Neural cell (in vitro differentiated cells): ENCODE measurements at regions not wholly inside any gene's neighbourhood (a gene's known extent, or its start where the extent isn't known, plus 50 kb on each side); places are given as distances from the start of the nearest gene placed in this dataset.

Experiments used
- H2AFZ ChIP-seq: fragments of 200-600, 300-800 bp; sonication (generic), shearing (Covaris generic); 2 replicates; pipeline ENCODE4 v1.6.0; 2014; ENCODE audit warnings: low read depth, mild to moderate bottlenecking, antibody characterized with exemption, low read length, moderate library complexity
- H3F3A ChIP-seq: fragments of 200-600 bp; shearing (Covaris generic); 2 replicates; pipeline ENCODE4 v1.6.1; 2016; ENCODE audit warnings: mild to moderate bottlenecking, moderate library complexity, mixed read lengths, antibody characterized with exemption, low read length; ENCODE audit not compliant: insufficient read depth, poor library complexity, severe bottlenecking
- H3K27ac ChIP-seq: fragments of 200-600, 300-800 bp; sonication (generic), shearing (Covaris generic); 2 replicates; pipeline ENCODE4 v1.5.1; 2014; ENCODE audit warnings: mild to moderate bottlenecking, low read length, moderate library complexity
- H3K27me3 ChIP-seq: fragments of 300-800, 200-600 bp; sonication (generic), shearing (Covaris generic); 2 replicates; pipeline ENCODE4 v1.6.0; 2014; ENCODE audit warnings: mild to moderate bottlenecking, low read depth, low read length, moderate library complexity; ENCODE audit not compliant: insufficient read depth
- H3K36me3 ChIP-seq: fragments of 300-800, 200-600 bp; sonication (generic), shearing (Covaris generic); 2 replicates; pipeline ENCODE4 v1.5.1; 2014; ENCODE audit warnings: mild to moderate bottlenecking, antibody characterized with exemption, low read length, moderate library complexity; ENCODE audit not compliant: insufficient read depth
- H3K4me2 ChIP-seq: fragments of 300-800, 200-600 bp; sonication (generic), shearing (Covaris generic); 2 replicates; pipeline ENCODE4 v1.6.0; 2014; ENCODE audit warnings: mild to moderate bottlenecking, low read length
- H3K4me3 ChIP-seq: fragments of 300-800, 200-600 bp; sonication (generic), shearing (Covaris generic); 2 replicates; pipeline ENCODE4 v1.5.1; 2014; ENCODE audit warnings: mild to moderate bottlenecking, low read length, moderate library complexity
- H3K79me2 ChIP-seq: fragments of 200-600 bp; shearing (Covaris generic); replicated peaks from 2 replicates; pipeline ENCODE4 v1.6.0; 2014; ENCODE audit warnings: mild to moderate bottlenecking, low read length, moderate library complexity; ENCODE audit not compliant: insufficient read depth
- H3K9ac ChIP-seq: fragments of 300-800, 200-600 bp; sonication (generic), shearing (Covaris generic); 2 replicates; pipeline ENCODE4 v1.6.1; 2016; ENCODE audit warnings: mild to moderate bottlenecking, low read length, mixed read lengths
- H3K9me2 ChIP-seq: fragments of 200-600 bp; shearing (Covaris generic); 2 replicates; pipeline ENCODE4 v1.6.1; 2016; ENCODE audit warnings: mild to moderate bottlenecking, low read length, mixed read lengths; ENCODE audit not compliant: insufficient read depth
- H3K9me3 ChIP-seq: fragments of 200-600, 300-800 bp; sonication (generic), shearing (Covaris generic); 2 replicates; pipeline ENCODE4 v1.6.1; 2016; ENCODE audit warnings: mild to moderate bottlenecking, mixed run types, low read length, moderate library complexity, mixed read lengths
- H4K20me1 ChIP-seq: fragments of 200-600 bp; shearing (Covaris generic); 2 replicates; pipeline ENCODE4 v1.6.1; 2016; ENCODE audit warnings: mild to moderate bottlenecking, mixed run types; ENCODE audit not compliant: insufficient read depth
- CTCF ChIP-seq: fragments of 450-650 bp; IDR thresholded peaks from 2 replicates; pipeline ENCODE4 v1.5.1; 2014; ENCODE audit warnings: antibody characterized with exemption, mild to moderate bottlenecking, moderate library complexity; ENCODE audit not compliant: poor library complexity, severe bottlenecking
- EP300 ChIP-seq: fragments of 450-650 bp; conservative IDR thresholded peaks from 2 replicates; pipeline ENCODE4 v1.6.1; 2014; ENCODE audit warnings: antibody characterized with exemption, mild to moderate bottlenecking, moderate library complexity; ENCODE audit not compliant: poor library complexity, severe bottlenecking
- EZH2 ChIP-seq: fragments of 200-600, 300-800 bp; shearing (Covaris generic), sonication (generic); IDR thresholded peaks from 2 replicates; pipeline ENCODE4 v1.6.1; 2014; ENCODE audit warnings: antibody characterized with exemption, low read length, borderline replicate concordance, mild to moderate bottlenecking; ENCODE audit not compliant: insufficient read depth, poor library complexity, severe bottlenecking
- MXI1 ChIP-seq: fragments of 450-650 bp; conservative IDR thresholded peaks from 2 replicates; pipeline ENCODE4 v1.6.1; 2014; ENCODE audit warnings: antibody characterized with exemption, mild to moderate bottlenecking; ENCODE audit not compliant: poor library complexity, severe bottlenecking
- POLR2AphosphoS5 ChIP-seq: IDR thresholded peaks from 2 replicates; pipeline ENCODE4 v1.6.1; 2012
- RAD21 ChIP-seq: fragments of 450-650 bp; conservative IDR thresholded peaks from 2 replicates; pipeline ENCODE4 v1.6.1; 2014; ENCODE audit warnings: antibody characterized with exemption, mild to moderate bottlenecking, moderate library complexity
- REST ChIP-seq: IDR thresholded peaks from 2 replicates; pipeline ENCODE4 v1.6.1; 2012; ENCODE audit warnings: borderline replicate concordance
- SMC3 ChIP-seq: fragments of 450-650 bp; conservative IDR thresholded peaks from 2 replicates; pipeline ENCODE4 v1.6.1; 2014; ENCODE audit warnings: antibody characterized with exemption, mild to moderate bottlenecking, moderate library complexity; ENCODE audit not compliant: poor library complexity
- TAF1 ChIP-seq: IDR thresholded peaks from 2 replicates; pipeline ENCODE4 v1.6.1; 2012; ENCODE audit warnings: low read depth

GRCh38 chr13:90401150-90401549 lies 946.3 kb upstream of the MIR17HG start:
- H4K20me1 ChIP-seq, result no peaks in the 10 kb centered on the region

GRCh38 chr13:90402102-90402501 lies 945.4 kb upstream of the MIR17HG start:
- no peaks in the 10 kb centered on the region for H3K9me3 ChIP-seq
- no peaks in the 10 kb centered on the region for H3K36me3 ChIP-seq
- H3K9ac ChIP-seq, result no peak overlapping the region
- H3K27ac ChIP-seq, result no peak overlapping the region
- no peaks in the 10 kb centered on the region for H3F3A ChIP-seq
- H3K9me2 ChIP-seq, result no peaks in the 10 kb centered on the region
- H2AFZ ChIP-seq, result no peak overlapping the region
- H3K4me2 ChIP-seq, result no peak overlapping the region
- H3K4me3 ChIP-seq, result no peak overlapping the region
- no peaks in the 10 kb centered on the region for H4K20me1 ChIP-seq
- no peaks in the 10 kb centered on the region for H3K79me2 ChIP-seq
- H3K27me3 ChIP-seq, result no peaks in the 10 kb centered on the region
- TF ChIP-seq REST (no peak), TAF1 (no peak), SMC3 (no peak), EZH2 (no peak), RAD21 (no peak), EP300 (no peak)

More at GRCh38 chr13:90401150-90401549, 946.3 kb upstream of the MIR17HG start:
- Histone ChIP-seq H3K4me2 (no peak overlapping the region), H3K4me3 (no peak overlapping the region), H3K9me3 (no peaks in the 10 kb centered on the region), H3K79me2 (no peaks in the 10 kb centered on the region), H3K27ac (no peak overlapping the region), H3K9me2 (no peaks in the 10 kb centered on the region), H3K27me3 (no peaks in the 10 kb centered on the region), H3K36me3 (no peaks in the 10 kb centered on the region), H3F3A (no peaks in the 10 kb centered on the region), H3K9ac (no peak overlapping the region), H2AFZ (no peak overlapping the region)
- TF ChIP-seq REST (no peak), CTCF (no peak), SMC3 (no peak), RAD21 (no peak), TAF1 (no peak), EZH2 (no peak), POLR2AphosphoS5 (no peak), EP300 (no peak), MXI1 (no peak)
